ACC112 (cell line): ENCODE measurements at regions not wholly inside any gene's neighbourhood (a gene's known extent, or its start where the extent isn't known, plus 50 kb on each side); places are given as distances from the start of the nearest gene placed in this dataset.

Source experiments
- H2AFZ ChIP-seq: fragments of 200-600 bp; sonication (generic); one replicate; pipeline ENCODE4 v1.6.0; 2017; ENCODE audit warnings: antibody characterized with exemption, low read length; ENCODE audit not compliant: unreplicated experiment
- H3K27ac ChIP-seq: fragments of 200-600 bp; sonication (generic); 2 replicates; pipeline ENCODE4 v1.5.1; 2014; ENCODE audit warnings: low read depth, mild to moderate bottlenecking, antibody characterized with exemption, low read length, moderate library complexity
- H3K27me3 ChIP-seq: fragments of 200-600 bp; sonication (generic); 2 replicates; pipeline ENCODE4 v1.6.1; 2014; ENCODE audit warnings: mild to moderate bottlenecking, antibody characterized with exemption, low read length, moderate library complexity, mixed read lengths; ENCODE audit not compliant: insufficient read depth
- H3K36me3 ChIP-seq: fragments of 200-600 bp; sonication (generic); 2 replicates; pipeline ENCODE4 v1.6.1; 2016; ENCODE audit warnings: mild to moderate bottlenecking, antibody characterized with exemption, low read length, moderate library complexity, mixed read lengths; ENCODE audit not compliant: insufficient read depth
- H3K4me1 ChIP-seq: fragments of 200-600 bp; sonication (generic); one replicate; pipeline ENCODE4 v1.6.1; 2016; ENCODE audit warnings: low read length, mixed read lengths; ENCODE audit not compliant: insufficient read depth, unreplicated experiment, control insufficient read depth
- H3K4me3 ChIP-seq: fragments of 200-600 bp; sonication (generic); 2 replicates; pipeline ENCODE4 v1.5.1; 2014; ENCODE audit warnings: mild to moderate bottlenecking, low read depth, low read length
- H3K79me2 ChIP-seq: fragments of 200-600 bp; sonication (generic); one replicate; pipeline ENCODE4 v1.6.0; 2016; ENCODE audit warnings: low read length; ENCODE audit not compliant: control insufficient read depth, unreplicated experiment, insufficient read depth

- H2AFZ ChIP-seq: no peak overlapping the region
- no peaks in the 10 kb centered on the region for H3K4me1 ChIP-seq
- peaks cover 10% of the 10 kb centered on the region; the same call in 1 of the 2 replicates for H3K27me3 ChIP-seq
- H3K4me3 ChIP-seq: no peak overlapping the region
- no peaks in the 10 kb centered on the region for H3K36me3 ChIP-seq
- no peaks in the 10 kb centered on the region for H3K79me2 ChIP-seq
- no peak overlapping the region for H3K27ac ChIP-seq
These were observed 179.7 kb upstream of the VASH1 start for GRCh38 chr14:76581592-76581991.

GRCh38 chr14:76582447-76582846 lies 178.8 kb upstream of the VASH1 start:
- H2AFZ ChIP-seq: no peak overlapping the region
- no peak overlapping the region for H3K4me3 ChIP-seq
- no peaks in the 10 kb centered on the region for H3K4me1 ChIP-seq
- H3K27me3 ChIP-seq: peaks cover 10% of the 10 kb centered on the region; the same call in 1 of the 2 replicates
- no peaks in the 10 kb centered on the region for H3K36me3 ChIP-seq
- no peaks in the 10 kb centered on the region for H3K79me2 ChIP-seq
- no peak overlapping the region for H3K27ac ChIP-seq

GRCh38 chr14:76583174-76583573 lies 178.1 kb upstream of the VASH1 start:
- H3K4me1 ChIP-seq: no peaks in the 10 kb centered on the region
- no peaks in the 10 kb centered on the region for H3K36me3 ChIP-seq
- no peak overlapping the region for H3K4me3 ChIP-seq
- H3K27ac ChIP-seq: no peak overlapping the region
- H3K27me3 ChIP-seq: peaks cover 10% of the 10 kb centered on the region; the same call in 1 of the 2 replicates
- no peak overlapping the region for H2AFZ ChIP-seq
- no peaks in the 10 kb centered on the region for H3K79me2 ChIP-seq

GRCh38 chr14:76583805-76584204 lies 177.5 kb upstream of the VASH1 start:
- Histone ChIP-seq H3K4me3 (no peak overlapping the region), H2AFZ (no peak overlapping the region), H3K4me1 (no peaks in the 10 kb centered on the region), H3K27me3 (peaks cover 10% of the 10 kb centered on the region; the same call in 1 of the 2 replicates), H3K36me3 (no peaks in the 10 kb centered on the region), H3K27ac (no peak overlapping the region), H3K79me2 (no peaks in the 10 kb centered on the region)

GRCh38 chr14:76584271-76584702 lies 177.0 kb upstream of the VASH1 start:
- H3K36me3 ChIP-seq: no peaks in the 10 kb centered on the region
- H3K4me3 ChIP-seq: no peak overlapping the region
- H3K27ac ChIP-seq: no peak overlapping the region
- H3K27me3 ChIP-seq: peaks cover 10% of the 10 kb centered on the region; the same call in 1 of the 2 replicates
- no peak overlapping the region for H2AFZ ChIP-seq
- no peaks in the 10 kb centered on the region for H3K79me2 ChIP-seq
- no peaks in the 10 kb centered on the region for H3K4me1 ChIP-seq

GRCh38 chr14:76585616-76586015 lies 175.7 kb upstream of the VASH1 start:
- Histone ChIP-seq H3K4me3 (no peak overlapping the region), H2AFZ (no peak overlapping the region), H3K27ac (no peak overlapping the region), H3K36me3 (no peaks in the 10 kb centered on the region), H3K27me3 (no peaks in the 10 kb centered on the region), H3K79me2 (no peaks in the 10 kb centered on the region), H3K4me1 (no peaks in the 10 kb centered on the region)

GRCh38 chr14:76589246-76589645 lies 172.0 kb upstream of the VASH1 start:
- no peaks in the 10 kb centered on the region for H3K79me2 ChIP-seq
- no peaks in the 10 kb centered on the region for H3K36me3 ChIP-seq
- H3K4me1 ChIP-seq: no peaks in the 10 kb centered on the region
- peaks cover 3% of the 10 kb centered on the region; the same call in 1 of the 2 replicates for H3K27me3 ChIP-seq
- H3K27ac ChIP-seq: no peak overlapping the region
- H2AFZ ChIP-seq: no peak overlapping the region
- H3K4me3 ChIP-seq: no peak overlapping the region

GRCh38 chr14:76591266-76591665 lies 170.0 kb upstream of the VASH1 start:
- no peaks in the 10 kb centered on the region for H3K36me3 ChIP-seq
- H2AFZ ChIP-seq: no peak overlapping the region
- H3K27me3 ChIP-seq: peaks cover 3% of the 10 kb centered on the region; the same call in 1 of the 2 replicates

GRCh38 chr14:76595266-76595665 lies 166.0 kb upstream of the VASH1 start:
- Histone ChIP-seq H2AFZ (no peak overlapping the region), H3K27ac (no peak overlapping the region), H3K4me1 (no peaks in the 10 kb centered on the region), H3K36me3 (no peaks in the 10 kb centered on the region), H3K4me3 (no peak overlapping the region), H3K79me2 (no peaks in the 10 kb centered on the region), H3K27me3 (peaks cover 10% of the 10 kb centered on the region)

More at GRCh38 chr14:76591266-76591665, 170.0 kb upstream of the VASH1 start:
- Histone ChIP-seq H3K27ac (no peak overlapping the region), H3K4me1 (no peaks in the 10 kb centered on the region), H3K79me2 (no peaks in the 10 kb centered on the region), H3K4me3 (no peak overlapping the region)

GRCh38 chr14:76597387-76597786 lies 163.9 kb upstream of the VASH1 start:
- Histone ChIP-seq H3K36me3 (no peaks in the 10 kb centered on the region), H3K27ac (no peak overlapping the region), H3K27me3 (peaks cover 14% of the 10 kb centered on the region; the same call in 1 of the 2 replicates), H3K4me1 (no peaks in the 10 kb centered on the region), H3K4me3 (no peak overlapping the region), H3K79me2 (no peaks in the 10 kb centered on the region), H2AFZ (no peak overlapping the region)

GRCh38 chr14:76599141-76599540 lies 162.1 kb upstream of the VASH1 start:
- no peaks in the 10 kb centered on the region for H3K4me1 ChIP-seq
- no peaks in the 10 kb centered on the region for H3K79me2 ChIP-seq
- no peak overlapping the region for H3K27ac ChIP-seq
- no peaks in the 10 kb centered on the region for H3K36me3 ChIP-seq
- peaks cover 14% of the 10 kb centered on the region; the same call in 1 of the 2 replicates for H3K27me3 ChIP-seq
- no peak overlapping the region for H3K4me3 ChIP-seq
- H2AFZ ChIP-seq: no peak overlapping the region
